Activated CD4-positive, alpha-beta T cell treated with anti-CD3 and anti-CD28 coated beads, Interleukin-2, Interleukin-6, amounts not matched to agents 100 ng/mL and 50 ng/mL, durations not matched to agents 16 hours and 8 hours (primary cell): ENCODE measurements at regions not wholly inside any gene's neighbourhood (a gene's known extent, or its start where the extent isn't known, plus 50 kb on each side); places are given as distances from the start of the nearest gene placed in this dataset.

Experiments used
- DNase-seq: peaks from one replicate; pipeline ENCODE4 v3.0.0-alpha.2; 2020

DNA sequence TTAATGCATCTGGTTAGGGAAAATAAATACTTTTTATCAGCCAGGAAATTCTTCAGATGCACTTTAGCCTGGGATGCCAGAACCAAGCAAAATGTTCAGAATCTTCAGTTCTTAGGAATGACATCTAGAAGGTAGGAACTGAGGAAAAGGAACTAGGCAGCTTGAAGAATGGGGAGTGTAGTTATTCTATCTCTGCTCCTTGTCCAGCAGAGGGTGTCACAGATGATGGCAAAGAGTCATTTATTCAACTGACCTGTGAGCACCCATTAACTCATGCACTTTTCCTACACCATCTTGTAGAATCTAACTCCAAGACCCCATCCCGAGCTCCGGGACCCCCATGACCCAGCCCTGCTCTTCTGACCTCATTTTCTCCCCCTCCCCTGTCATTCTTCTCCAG, 122.1 kb upstream of the ISX start:
- DNase-seq, result no peak

DNA sequence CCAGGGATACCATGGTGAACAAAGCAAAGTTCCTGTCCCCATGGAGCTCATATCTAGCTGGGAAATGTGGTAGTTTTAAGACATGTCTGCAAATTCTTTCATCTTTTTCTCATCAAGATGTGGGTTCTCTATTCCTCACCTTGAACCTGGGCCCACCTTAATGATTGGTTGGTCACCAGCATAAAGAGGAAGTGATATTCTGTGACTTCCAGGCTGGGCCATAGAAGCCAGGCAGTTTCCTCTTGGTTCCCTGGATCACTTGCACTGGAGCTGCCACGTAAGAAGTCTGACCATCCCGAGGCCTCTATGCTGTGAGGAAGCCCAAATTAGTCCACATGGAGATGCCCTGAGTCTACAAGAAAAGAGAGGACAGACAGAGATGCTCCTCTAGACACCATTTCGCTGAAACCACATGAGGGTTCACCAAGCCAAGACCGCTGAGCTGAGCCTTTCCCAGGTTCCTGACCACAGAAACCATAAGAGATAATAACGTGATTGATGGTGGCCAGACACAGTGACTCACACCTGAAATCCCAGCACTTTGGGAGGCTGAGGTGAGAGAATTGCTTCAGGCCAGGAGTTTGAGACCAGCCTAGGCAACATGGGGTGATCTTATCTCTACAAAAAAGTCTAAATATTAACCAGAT, 119.5 kb upstream of the ISX start:
- DNase-seq, result no peak

DNA sequence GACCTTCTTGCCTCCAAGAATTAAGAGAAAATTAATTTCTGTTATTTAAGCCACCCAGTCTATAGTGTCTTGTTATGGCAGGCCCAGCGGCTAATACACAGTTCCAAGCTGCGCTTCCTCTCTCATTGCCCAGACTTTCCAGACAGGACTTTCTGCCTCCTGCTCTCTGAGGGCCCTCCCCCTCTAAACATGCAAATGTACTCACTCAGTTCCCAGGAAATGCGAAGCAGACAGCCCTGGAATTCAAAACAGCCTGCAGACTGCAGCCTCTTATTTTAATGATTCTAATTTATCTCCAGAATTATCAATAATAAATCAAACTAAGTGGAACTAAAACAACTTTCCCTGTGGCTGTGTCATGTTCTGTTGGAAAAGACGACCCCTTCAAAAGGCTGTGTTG, 115.5 kb upstream of the ISX start:
- DNase-seq, result no peak

DNA sequence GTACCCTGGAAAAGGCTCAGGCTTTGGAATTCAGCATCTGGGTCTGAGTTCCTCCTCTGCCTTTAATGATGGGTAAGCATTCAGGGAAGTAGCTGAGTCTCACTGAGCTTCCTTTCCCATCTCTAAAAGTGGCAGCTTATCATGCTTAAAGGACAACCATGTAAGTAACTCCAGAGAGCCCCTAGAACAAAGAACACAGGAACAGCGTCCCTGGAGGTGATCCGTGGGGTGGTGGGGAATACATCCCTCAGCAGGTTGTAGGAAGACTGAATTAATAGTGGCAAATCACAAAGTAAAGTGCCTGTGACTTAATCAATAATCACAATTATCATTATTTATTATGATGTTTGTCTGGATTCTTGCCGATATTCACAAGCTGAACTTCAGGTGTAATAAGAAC, 114.7 kb upstream of the ISX start:
- no peak for DNase-seq

DNA sequence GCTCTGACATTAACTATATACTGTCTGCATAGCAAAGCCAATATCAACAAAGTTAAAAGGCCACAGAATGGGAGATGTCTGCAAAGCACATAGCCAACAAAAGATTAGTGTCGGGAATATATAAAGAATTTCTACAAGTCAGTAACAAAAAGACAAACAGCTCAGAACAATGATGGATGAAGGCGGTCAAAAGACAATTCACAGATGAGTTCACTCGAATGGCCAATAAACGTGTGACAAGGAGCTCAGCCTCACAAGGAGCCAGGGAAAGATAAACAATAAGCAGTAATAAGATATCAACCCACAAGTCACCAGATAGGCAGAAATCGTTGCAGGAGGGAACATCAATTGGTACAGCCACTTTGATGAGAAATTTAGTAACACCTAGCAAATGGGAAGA, 106.0 kb upstream of the ISX start:
- DNase-seq, result no peak

DNA sequence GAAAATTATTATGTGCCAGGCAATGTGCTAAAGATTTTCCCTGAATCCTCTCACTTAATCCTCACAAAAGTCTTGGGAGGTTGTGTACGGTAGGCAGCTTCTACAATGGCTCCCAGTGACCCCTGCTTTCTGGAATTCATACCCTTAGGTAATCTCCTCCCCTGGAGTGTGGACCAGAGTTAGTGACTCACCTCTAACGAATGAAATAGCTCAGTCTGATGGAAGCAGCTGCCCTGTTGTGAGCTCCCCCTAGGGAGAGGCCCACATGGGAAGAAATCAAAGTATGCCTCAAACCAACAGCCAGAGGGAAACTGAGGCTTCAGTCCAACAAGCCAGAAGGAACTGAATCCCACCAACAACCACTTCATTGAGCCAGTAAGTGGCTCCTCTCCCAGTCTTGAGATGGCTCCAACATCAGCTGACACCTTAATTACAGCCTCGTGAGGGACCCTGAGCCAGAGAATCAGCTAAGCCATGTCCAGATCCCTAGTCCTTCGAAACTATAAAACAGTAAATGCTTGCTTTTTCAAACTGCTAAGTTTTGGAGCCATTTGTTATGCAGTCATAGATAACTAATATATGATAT, 98.9 kb upstream of the ISX start:
- DNase-seq, result no peak

DNA sequence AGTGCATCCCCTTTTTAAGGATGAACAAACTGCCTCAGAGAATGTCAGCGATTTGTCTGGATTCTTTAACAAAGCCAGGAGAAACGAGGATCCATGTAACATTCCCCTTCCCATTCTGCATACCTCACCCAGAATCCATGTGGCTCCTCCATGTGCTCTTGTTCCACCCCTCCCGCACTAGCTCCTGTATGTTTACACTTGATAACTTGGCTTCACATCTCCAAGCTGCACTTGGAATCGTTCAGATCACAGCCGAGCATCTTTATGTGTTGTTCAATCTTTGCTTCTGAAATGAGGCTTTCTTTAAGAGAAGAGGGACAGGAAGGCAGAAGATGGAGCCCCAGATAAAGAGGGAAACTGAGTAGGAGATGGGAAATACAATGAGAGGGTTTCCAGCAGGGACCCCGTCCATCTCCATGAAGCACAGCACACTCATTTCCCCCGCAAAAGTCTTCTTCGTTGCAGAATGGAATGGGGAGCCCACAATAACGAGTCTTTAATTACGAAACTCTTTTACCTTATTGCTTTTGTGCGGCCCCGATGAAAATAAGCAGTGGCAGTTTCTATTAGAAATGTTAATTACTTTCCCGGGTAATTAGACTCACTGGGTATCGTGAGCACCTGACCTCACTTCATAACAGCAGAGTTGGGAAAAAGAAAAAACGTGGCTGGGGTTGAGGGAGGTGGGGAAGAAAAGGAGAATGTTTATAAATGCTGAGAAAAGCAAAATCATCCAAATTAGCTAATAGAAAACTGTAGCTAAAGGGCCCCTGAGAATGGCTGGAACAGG, 96.8 kb upstream of the ISX start:
- no peak for DNase-seq

DNA sequence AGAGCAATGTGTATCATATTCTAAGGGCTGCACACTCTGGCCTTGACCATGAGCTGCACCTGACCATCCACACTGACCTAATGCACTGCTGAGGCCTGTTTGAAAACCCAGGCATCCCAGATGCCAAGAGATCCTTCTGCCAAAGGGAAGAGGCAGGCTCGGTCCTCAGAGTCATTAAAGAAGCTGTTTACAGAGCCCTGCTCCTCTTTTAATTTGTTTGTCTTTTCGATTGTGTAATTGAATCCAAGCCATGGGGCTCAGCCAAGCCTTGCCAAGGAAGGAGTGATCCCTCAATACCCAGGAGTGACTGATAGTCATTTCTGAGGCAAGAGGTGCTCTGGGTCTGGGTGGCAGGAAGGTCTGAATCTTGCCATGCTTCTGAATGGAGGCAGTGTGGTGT, 94.5 kb upstream of the ISX start:
- no peak for DNase-seq

DNA sequence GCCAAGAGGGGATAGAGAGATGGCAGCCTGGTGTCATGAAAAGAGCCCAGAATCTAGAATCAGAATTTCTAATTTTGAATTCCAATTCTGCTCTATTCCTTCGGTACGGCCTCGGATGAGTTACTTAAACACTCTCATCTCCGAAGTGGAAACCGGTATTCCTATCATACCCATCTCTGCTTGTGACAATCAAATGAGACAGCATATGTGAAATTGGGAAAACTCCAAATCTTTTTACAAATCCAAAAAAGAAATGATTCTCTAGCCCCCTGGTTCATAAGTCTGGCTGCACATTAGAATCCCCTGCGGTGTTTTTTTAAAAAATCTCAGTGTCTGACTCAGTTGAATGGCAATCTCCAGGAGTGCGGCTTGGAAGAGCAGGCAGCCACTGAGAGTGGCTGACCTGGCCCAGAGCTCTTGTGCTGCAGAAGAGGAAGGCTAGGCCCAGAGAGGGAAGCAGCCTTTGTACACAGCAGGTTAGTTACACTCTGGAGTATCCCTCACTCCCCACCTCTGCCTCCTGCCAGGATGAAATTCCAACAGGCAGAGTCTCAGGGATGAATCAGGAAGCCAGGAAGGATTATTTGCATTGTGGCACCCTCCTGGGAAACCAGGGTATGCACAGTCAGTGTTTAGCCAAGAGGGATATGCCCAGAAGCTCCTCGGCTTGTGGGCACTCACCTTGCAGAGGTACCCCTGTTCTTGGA, 93.6 kb upstream of the ISX start:
- no peak for DNase-seq

DNA sequence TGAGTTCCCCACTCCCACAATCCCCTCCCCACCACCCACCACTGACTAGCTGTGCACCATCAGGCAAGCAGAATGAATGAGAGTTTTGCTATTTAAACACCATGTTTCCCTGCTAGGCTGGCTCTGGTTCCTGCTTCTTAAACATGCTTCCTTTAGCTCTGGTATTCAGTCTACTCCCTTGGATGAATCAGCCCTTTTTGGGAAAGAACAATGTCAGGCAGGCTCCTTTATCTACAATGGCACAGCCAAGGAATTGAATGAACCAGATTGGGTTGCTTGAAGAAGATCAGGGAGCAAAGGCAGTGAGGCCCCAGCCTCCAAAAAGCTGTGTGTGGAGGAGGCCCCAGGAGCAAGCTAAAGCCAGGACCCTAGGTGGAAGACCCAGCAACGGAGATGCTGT, 92.9 kb upstream of the ISX start:
- no peak for DNase-seq

DNA sequence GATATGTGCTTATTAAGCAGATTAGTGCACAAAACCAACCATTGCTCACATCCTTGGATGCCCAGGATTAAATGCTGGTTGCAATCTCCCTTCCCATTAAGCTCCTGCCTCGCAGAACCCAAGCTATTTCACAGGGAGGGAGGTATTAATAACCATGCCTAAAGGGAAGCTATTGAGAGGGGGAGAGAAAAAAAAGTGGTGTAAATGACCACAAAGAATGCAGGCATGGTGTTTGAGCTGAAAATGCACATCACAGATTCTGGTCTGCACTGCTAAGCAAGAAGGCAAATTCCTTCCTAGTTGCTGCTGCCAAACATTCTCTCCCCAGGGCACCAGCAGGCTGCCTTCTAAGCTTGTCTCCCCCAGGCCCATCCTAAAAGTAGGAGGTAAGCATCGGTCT, 92.0 kb upstream of the ISX start:
- no peak for DNase-seq

DNA sequence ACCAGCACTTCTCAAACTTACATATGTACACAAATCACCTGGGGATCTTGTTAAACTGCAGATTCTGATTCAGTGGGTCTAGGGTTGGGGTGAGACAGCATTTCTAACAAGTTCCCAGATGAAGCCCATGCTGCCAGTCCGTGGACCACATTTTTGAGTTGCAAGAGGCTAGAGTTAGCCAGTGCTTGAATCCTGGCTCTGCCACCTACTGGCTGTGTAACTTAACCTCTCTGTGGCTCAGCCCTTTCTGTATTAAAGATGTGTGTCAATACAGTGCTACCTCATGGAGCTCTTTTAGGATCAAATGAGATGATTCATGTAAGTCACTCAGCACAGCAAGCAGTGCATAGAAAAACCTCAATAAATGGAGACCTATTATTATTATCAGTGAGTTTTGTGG, 90.2 kb upstream of the ISX start:
- DNase-seq, result no peak

DNA sequence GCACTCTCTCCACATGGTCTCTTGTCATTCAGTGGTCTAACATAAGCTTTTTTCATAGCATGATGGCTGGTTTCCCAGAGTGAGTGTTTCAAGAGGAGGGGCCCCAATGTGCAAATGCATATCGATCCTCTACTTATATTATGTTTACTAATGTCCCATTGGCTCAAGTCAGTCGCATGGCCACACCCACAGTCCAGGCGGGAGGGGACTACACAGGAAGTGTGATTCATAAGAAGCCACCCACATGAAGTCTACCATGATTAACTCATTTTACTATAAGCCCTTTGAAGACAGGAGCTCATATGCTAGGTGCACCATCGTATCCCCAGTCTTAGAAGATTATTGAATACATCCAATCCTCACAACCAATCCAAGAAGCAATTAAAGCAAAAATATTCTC, 89.5 kb upstream of the ISX start:
- no peak for DNase-seq

DNA sequence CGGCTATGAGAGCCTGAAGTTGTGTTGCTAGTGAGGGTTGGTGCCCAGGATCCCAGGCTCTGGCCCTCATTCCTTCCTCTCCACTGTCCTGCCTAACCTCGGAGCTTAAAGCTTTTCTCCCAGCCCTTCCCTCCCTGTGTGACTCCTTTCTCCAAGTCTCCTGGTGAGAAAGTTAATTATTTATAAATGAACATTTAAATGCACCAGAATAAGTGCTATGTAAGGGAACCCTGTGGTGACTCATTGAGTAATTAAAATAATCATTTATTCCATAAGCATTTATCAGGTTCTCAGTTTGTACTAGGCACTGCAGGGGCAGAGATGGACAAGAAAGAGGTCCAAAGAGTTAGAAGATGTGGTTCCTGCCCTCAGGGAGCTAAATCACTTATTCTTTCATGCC, 89.1 kb upstream of the ISX start:
- no peak for DNase-seq

DNA sequence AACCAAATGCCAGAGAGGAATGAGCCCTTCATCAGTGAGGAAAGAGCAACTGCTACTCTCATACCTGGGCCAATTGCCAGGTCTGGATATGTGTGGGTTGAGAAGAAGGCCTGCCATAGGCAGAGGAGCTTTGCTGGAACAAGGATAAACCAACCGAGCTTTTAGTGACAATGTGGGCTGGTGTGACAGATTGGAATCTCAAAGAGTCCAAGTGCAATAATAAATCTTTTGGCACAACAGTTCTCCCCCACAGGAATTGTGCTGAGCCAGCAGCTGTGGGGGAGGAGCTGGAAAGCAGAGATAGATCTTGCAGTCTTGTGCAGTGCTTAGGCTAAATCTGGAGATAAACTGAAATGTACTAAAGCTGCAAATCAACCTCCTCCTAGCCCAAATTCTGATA, 79.4 kb upstream of the ISX start:
- no peak for DNase-seq

DNA sequence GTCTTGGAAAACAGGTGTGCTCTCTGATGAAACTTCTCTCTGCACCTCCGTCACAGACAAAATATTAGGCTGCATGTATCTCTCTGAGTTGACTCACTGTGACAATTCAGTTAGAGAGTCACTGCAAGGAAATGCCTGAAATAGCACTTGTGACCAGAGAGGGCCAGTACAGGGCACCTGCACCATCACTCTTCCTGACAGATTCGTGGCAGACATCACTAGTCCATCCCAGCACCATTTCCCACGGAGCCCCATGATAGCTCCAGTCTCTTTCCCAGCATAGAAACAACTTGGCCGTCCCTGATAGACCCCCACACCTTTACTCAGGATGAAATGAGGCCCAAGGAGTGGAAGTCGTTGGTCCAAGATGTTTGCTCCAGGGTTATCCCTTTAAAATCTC, 73.3 kb upstream of the ISX start:
- DNase-seq, result no peak

DNA sequence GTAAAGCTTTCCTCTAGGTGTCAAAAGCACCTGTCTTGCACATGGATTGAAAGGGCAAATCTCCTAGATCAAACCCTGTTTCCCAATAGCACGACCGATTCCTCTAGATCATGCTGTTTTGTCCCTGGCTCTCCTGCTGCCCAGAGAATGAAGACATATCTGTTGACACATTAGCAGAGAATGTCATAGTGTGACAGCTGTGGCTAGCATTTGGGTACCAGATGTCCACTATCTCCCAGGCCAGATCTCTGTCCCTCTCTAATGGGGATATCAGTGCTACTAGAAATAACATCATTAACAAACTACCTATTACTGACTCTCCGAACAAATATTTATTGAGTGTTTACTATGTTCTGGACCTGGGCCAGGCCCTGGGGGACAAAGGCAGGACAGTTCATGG, 72.4 kb upstream of the ISX start:
- DNase-seq, result no peak

DNA sequence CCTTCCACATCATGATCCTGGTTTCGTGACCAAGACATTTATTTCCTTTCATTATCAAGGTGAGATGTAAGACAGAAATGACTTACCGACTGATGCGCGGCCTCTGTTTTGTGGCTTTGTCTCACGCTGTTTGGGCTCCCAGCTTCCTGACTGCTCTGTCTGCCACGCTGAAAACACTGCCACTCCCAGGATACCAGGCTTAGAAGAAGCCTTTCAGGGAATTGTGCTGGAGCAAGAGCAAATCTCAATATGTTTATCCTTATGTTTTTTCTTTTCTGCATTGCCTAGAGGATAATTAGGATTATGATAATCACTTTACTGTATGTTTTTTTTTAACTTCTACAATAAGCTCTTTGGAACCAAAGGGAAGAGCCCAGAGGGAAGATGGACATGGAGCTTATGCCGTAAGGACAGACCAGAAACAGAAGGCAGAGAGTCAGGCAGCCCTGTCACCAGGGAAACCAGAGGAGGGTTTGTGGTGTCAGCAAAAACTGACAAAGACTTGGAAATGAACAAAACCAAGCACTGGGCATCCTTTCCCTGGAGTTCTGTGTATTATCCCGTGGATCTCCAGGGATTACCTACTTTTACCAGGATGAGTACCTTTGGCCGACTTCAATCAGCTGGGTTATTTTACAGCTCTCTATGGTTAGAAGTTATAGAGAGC, 68.2 kb upstream of the ISX start:
- no peak for DNase-seq

DNA sequence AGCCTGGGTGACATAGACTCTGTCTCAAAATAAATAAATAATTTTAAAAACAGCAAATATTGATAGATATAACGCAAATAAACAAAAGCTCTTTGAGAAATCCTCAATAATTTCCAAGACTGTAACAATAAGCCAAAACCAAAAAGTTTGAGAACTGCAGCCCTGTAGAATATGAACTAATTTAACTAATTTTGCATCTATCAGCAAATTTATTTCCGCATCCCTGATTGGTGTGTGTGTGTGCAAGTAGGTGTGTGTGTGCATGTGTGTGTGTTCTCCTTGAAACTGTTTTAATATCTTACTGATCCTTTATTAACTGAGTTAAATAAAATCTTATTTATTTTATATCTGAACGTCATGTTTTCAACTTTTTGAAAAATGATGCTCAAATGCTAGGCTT, 67.0 kb upstream of the ISX start:
- DNase-seq, result no peak

DNA sequence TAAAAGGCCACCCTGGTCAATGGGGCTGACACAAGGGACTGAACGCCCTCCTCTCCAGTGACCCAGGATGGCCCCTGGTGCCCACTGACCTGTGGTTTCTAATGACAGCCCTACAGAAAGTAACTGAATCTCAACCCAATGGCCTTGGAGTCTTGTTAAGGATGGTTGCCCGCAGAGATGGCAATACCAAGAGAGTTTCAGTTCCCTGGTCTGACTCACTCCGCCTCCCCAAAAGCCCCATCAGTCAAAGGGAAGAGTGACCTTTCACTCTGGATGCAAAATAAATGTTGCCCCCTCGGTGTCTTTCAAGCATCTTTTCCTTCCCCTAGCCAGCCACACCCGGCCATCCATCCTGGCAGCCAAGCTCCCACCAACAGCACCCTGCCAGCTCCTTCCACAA, 57.7 kb upstream of the ISX start:
- DNase-seq, result no peak

DNA sequence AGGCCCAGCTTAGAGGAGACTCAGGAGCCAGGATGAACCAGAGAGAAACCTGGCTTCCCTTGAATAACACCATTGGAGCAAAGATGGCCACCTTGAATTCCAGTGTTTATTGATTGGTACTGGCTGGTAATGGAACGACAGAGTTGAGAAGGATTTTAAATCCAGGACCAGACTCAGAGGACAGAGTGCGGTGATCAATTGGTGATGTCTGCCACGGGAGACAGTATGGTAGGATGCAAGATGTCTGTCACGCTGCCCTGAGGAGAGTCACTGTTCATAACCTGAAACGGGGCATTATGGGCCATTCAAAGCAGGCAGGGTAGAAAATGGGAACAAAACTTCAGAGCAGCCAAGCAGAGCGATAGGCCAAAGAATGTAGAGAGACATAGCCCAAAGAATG, 55.4 kb upstream of the ISX start:
- no peak for DNase-seq

DNA sequence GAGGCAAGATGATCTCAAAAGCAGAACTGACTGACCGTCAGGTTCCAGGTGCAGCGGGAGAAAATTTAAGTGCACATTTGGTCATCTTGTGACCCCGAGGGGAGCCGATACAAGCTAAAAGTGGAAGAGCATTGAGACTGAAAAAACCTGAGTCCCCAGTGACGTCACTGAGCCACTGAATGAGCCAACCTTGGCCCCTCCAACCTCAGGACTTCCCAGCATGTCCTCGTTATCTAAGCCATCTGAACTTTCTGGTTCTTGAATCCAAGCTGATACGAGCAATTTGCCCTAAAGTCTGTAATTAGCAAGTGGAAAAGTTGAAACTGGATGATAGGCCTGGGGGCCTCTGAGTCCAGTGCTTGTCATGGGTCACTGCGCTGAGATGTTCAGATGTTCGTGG, 51.1 kb upstream of the ISX start:
- DNase-seq, result no peak
